LNCAP (cell line): ENCODE measurements at regions not wholly inside any gene's neighbourhood (a gene's known extent, or its start where the extent isn't known, plus 50 kb on each side); places are given as distances from the start of the nearest gene placed in this dataset.

Experiments
- TF ChIP-seq, protein P1 (sequence below): fragments of 450-650 bp; IDR thresholded peaks from 2 replicates; pipeline ENCODE4 v1.5.1; 2017; ENCODE audit warnings: mild to moderate bottlenecking

DNA sequence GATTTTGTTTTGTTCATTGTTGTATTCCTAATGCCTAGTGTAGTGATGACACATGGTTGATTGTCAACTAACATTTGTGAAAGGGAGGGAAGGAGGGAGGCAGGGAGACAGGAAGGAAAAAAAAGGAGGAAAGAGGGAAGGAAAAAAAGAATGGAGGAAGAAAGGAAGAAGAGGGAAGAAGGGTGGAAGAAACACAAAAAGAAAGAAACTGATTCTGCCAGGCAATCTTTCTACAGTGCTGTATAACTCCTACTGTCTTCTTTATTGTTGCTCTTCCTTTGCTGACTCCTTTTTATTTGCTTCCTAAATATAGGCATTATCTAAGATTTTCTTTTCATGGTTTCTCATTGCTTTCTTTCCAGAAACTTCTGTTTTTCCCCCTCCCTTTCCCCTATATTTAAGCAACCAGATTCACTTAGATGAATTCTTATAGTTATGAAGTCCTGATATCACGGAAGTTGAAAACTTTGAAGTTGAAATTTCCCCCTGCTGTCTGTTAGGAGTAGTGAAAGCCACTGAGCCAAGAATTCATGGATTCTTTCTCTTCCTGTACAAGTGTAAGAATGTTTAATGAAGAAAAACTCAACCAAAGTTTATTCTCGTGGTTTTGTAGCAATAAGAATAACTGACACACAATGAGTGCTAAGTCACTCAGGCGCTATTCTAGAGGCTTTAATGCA lies 305.1 kb upstream of the FSHR start:
- TF ChIP-seq, protein P1, sequence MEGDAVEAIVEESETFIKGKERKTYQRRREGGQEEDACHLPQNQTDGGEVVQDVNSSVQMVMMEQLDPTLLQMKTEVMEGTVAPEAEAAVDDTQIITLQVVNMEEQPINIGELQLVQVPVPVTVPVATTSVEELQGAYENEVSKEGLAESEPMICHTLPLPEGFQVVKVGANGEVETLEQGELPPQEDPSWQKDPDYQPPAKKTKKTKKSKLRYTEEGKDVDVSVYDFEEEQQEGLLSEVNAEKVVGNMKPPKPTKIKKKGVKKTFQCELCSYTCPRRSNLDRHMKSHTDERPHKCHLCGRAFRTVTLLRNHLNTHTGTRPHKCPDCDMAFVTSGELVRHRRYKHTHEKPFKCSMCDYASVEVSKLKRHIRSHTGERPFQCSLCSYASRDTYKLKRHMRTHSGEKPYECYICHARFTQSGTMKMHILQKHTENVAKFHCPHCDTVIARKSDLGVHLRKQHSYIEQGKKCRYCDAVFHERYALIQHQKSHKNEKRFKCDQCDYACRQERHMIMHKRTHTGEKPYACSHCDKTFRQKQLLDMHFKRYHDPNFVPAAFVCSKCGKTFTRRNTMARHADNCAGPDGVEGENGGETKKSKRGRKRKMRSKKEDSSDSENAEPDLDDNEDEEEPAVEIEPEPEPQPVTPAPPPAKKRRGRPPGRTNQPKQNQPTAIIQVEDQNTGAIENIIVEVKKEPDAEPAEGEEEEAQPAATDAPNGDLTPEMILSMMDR: no peak

DNA sequence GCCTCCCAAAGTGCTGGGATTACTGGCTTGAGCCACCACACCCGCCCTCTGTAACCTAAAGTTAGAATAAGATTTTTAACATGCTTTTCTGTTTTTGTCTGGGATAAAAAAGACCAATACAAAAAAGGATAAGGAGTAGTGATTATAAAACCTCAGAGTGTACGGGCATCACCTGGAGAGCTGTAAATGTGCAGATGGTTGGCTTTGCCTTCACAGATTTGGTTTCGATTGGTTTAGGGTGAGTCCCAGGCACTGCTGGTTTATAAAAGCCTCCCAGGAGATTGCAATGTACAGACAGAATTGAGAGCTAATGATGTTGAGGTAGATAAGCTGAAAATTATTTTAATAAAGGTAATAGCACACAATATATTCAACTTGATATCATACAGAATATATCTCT lies 289.7 kb upstream of the FSHR start:
- TF ChIP-seq, protein P1: no peak

DNA sequence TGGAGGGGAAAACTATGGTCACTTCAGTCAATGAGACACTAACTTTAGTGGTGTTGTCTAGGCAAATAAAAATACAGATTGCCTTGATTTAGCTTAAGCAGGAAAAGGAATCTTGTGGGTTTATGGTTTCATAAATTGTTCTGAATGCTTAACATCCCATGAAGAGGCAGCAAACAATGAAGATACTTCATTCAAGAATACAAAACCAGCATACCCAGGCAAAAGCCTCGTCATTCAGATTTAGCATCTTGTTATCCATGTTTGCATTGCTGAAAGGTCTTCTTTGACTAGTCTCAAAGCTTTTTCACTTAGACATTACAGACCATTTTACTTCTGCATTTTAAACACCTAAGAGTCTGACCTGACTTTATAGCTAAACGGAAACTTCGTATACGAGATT lies 272.7 kb upstream of the FSHR start:
- TF ChIP-seq, protein P1: no peak

DNA sequence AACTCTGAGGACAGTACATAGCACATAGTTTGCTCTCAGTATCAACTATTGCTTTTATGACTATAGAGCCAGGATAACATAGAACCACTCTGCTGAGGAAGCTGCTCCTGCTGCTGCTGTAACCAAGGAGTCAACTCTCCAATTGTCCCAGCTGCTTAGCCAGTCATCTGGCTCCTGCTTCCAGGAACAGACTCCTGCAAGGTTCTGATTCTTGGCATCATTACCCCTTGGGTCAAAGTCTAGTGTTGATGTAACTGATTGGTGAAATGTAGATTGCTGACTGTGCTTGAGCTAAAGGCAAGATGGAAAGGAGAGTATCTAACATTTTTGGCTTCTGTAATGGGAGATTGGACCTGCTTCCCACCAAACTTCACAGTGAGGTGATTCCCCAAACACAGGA lies 261.9 kb upstream of the FSHR start:
- TF ChIP-seq, protein P1: no peak

DNA sequence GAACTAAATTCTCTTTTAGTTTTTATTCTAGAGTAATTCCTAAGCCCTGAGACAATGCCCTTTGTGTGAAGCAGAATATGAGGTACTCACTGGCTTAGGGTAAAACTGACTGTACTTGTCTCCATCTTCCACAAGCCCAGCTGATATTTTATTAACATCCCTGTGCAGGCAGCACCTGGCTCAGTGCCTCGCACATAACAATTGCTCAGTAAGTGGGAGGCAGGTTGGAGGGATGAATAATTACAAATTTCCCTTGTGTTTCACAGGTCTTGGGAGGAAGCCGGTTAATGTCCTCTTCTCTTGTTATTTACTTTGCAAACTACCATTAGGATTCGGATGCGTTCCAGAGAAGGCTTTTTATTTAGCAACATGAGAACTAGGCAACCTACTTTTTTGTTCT lies 249.8 kb upstream of the FSHR start:
- TF ChIP-seq, protein P1: no peak

DNA sequence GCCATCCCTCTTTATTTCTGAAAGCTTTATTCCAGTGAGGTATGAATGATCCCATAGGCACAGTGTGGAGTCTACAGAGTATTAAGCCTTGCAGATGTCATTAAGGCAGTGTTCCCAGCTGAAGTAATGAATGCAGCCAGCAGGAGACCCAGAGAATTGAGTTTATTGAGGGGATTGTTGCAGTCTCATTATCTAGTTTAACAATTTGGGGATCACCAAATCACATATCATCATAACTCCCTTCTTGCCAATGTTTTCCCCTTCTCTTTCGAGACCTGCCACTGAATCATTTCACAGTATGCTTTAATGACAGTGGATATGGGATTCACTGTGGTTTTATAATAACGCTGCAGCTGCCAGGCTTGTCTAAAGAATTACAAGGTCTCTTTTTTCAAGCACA lies 249.3 kb upstream of the FSHR start:
- TF ChIP-seq, protein P1: no peak

DNA sequence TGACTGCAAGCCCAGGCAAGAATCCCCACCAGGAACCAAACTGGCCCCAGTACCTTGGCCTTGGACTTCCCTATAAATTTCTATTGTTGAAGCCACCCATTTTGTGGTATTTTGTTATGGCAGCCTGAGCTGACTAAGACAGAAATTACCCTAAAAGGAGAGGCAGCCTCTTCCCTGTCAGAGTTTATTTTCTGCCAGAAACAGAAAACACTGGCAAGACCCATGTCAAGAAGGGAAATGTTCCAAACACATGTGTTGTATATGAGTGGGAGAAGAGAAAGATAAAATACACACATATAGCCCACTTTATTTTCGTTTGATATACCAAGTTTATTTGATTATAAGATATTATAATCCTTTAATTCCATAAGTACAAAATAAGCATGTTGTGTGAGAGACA lies 225.1 kb upstream of the FSHR start:
- TF ChIP-seq, protein P1: no peak

DNA sequence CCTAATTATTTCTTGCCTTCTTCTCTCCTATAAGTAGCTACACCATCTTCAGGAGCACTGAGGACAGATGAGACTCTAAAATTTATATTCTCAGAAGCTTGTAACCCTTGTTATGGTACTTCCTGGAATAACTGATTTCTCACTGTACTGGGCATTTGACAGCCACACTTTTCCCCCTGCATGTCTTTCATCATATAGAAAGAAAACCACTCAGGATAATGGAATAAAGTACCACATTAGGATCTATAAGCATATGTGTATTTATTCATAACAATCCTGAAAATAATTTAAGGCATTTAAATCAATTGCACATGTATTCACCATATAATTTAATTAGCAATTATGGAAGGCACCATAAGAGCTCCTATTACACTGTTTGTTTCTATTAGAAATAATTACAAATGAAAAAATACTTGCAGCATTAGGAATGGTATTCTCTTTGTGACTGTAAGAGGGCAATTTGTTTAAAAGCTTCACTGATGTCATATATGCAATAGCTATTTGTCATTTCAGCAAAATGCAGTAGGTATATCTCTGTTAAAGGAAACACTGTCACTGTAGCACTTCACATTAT lies 216.9 kb upstream of the FSHR start:
- TF ChIP-seq, protein P1: no peak
